ENCODE measurements at regions not wholly inside any gene's neighbourhood (a gene's known extent, or its start where the extent isn't known, plus 50 kb on each side); places are given as distances from the start of the nearest gene placed in this dataset.

GRCh38 chr22:47370448-47371262 is 608.2 kb downstream of the TBC1D22A start:
- H3K4me3 ChIP-seq (ENCODE audit: low read depth, low read length), result no peak overlapping the region
- no peak for DNase-seq (ENCODE audit: low read depth)
- TF ChIP-seq MAX (IDR thresholded peaks at IDR 0.05; ENCODE audit: low read depth, low read length), result no peak
- no peak for TF ChIP-seq MYC (IDR thresholded peaks at IDR 0.05; ENCODE audit: low read depth, low read length)
- no peak for TF ChIP-seq CTCF (IDR thresholded peaks at IDR 0.05; ENCODE audit: low read depth, low read length)
- no peak for TF ChIP-seq POLR2A (IDR thresholded peaks at IDR 0.05; ENCODE audit: extremely low read depth, insufficient read length)

- H3K4me3 ChIP-seq (ENCODE audit: low read depth, low read length), result no peak overlapping the region
- no peak for DNase-seq (ENCODE audit: low read depth)
- TF ChIP-seq MYC (IDR thresholded peaks at IDR 0.05; ENCODE audit: low read depth, low read length), result no peak
- no peak for TF ChIP-seq CTCF (IDR thresholded peaks at IDR 0.05; ENCODE audit: low read depth, low read length)
- TF ChIP-seq POLR2A (IDR thresholded peaks at IDR 0.05; ENCODE audit: extremely low read depth, insufficient read length), result no peak
- TF ChIP-seq MAX (IDR thresholded peaks at IDR 0.05; ENCODE audit: low read depth, low read length), result no peak
These were observed 607.1 kb downstream of the TBC1D22A start for GRCh38 chr22:47369431-47370015.

- no peak for DNase-seq (ENCODE audit: low read depth)
- TF ChIP-seq CTCF (IDR thresholded peaks at IDR 0.05; ENCODE audit: low read depth, low read length), result no peak
- no peak for TF ChIP-seq MYC (IDR thresholded peaks at IDR 0.05; ENCODE audit: low read depth, low read length)
- no peak for TF ChIP-seq MAX (IDR thresholded peaks at IDR 0.05; ENCODE audit: low read depth, low read length)
- TF ChIP-seq POLR2A (IDR thresholded peaks at IDR 0.05; ENCODE audit: extremely low read depth, insufficient read length), result no peak
- H3K4me3 ChIP-seq (ENCODE audit: low read depth, low read length), result no peak overlapping the region
These were observed 606.6 kb downstream of the TBC1D22A start for GRCh38 chr22:47369020-47369419.

- TF ChIP-seq POLR2A (IDR thresholded peaks at IDR 0.05; ENCODE audit: extremely low read depth, insufficient read length), result no peak
- TF ChIP-seq MYC (IDR thresholded peaks at IDR 0.05; ENCODE audit: low read depth, low read length), result no peak
- TF ChIP-seq CTCF (IDR thresholded peaks at IDR 0.05; ENCODE audit: low read depth, low read length), result no peak
- no peak for TF ChIP-seq MAX (IDR thresholded peaks at IDR 0.05; ENCODE audit: low read depth, low read length)
These were observed 605.8 kb downstream of the TBC1D22A start for GRCh38 chr22:47367993-47368945.

GRCh38 chr22:47367107-47367690 is 604.7 kb downstream of the TBC1D22A start:
- no peak for DNase-seq (ENCODE audit: low read depth)
- no peak overlapping the region for H3K4me3 ChIP-seq (ENCODE audit: low read depth, low read length)
- no peak for TF ChIP-seq CTCF (IDR thresholded peaks at IDR 0.05; ENCODE audit: low read depth, low read length)
- no peak for TF ChIP-seq MAX (IDR thresholded peaks at IDR 0.05; ENCODE audit: low read depth, low read length)
- TF ChIP-seq MYC (IDR thresholded peaks at IDR 0.05; ENCODE audit: low read depth, low read length), result no peak
- no peak for TF ChIP-seq POLR2A (IDR thresholded peaks at IDR 0.05; ENCODE audit: extremely low read depth, insufficient read length)

More at GRCh38 chr22:47367993-47368945, 605.8 kb downstream of the TBC1D22A start:
- no peak overlapping the region for H3K4me3 ChIP-seq (ENCODE audit: low read depth, low read length)
- no peak for DNase-seq (ENCODE audit: low read depth)

All from NB4 (cell line).